ENCODE measurements at regions not wholly inside any gene's neighbourhood (a gene's known extent, or its start where the extent isn't known, plus 50 kb on each side); places are given as distances from the start of the nearest gene placed in this dataset.

DNA sequence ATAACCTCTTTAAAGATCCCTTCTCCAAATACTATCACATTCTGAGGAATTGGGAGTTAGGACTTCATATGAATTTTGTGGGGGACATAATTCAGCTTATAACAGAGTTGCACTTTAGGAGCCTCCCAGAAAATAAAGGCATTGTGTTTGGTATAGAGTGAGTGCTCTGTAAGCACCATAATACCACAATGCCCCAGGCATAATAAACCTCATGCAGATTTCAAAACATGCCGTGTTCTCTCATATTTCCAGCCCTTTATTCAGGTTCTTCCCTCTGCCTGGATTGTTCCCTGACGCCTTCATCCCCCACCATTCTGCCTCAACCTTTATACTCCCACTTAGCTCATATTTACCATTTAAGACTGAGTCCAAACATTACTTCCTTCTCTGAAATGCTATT is 398.8 kb upstream of the FAT3 start:
- Histone ChIP-seq H3K36me3 (ENCODE audit: insufficient read depth, low read depth, low read length) (no peaks in the 10 kb centered on the region), H3K9ac (ENCODE audit: low read depth, low read length) (no peak overlapping the region), H3K27ac (ENCODE audit: low read length) (no peak overlapping the region), H3K4me3 (ENCODE audit: low read length) (no peak overlapping the region), H3K4me1 (ENCODE audit: insufficient read depth, low read length) (no peaks in the 10 kb centered on the region), H3K27me3 (ENCODE audit: insufficient read depth, low read length) (no peaks in the 10 kb centered on the region), H3K9me3 (ENCODE audit: insufficient read depth, low read depth, low read length) (peaks cover under 1% of the 10 kb centered on the region)

DNA sequence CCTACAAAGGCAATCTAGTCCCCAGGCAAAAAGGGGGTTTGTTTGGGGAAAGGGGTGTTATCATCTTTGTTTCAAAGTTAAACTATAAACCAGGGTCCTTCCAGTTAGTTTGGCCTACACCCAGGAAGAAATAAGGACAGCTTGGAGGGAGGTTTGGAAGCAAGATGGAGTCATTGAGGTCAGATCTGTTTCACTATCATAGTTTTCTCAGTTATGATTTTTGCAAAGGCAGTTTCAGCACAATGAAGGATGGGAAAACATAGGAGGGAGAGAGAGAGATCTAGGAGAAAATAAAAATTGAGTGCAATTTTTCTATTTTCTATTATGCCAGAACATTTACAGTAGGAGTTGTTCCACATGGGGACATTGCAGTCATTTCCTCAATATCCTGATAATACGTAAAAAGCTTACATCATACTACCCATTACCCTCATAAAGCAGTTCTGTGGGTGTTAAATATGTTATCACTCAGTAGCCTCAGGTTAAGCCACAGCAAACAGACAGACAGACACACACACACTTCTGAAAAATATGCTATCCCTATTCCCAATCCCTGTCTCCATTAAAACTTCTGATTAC is 401.3 kb upstream of the FAT3 start:
- Histone ChIP-seq H3K4me1 (ENCODE audit: insufficient read depth, low read length) (peaks cover 12% of the 10 kb centered on the region; the same call in 1 of the 2 replicates), H3K27me3 (ENCODE audit: insufficient read depth, low read length) (no peaks in the 10 kb centered on the region), H3K4me3 (ENCODE audit: low read length) (no peak overlapping the region), H3K27ac (ENCODE audit: low read length) (no peak overlapping the region), H3K9ac (ENCODE audit: low read depth, low read length) (no peak overlapping the region), H3K36me3 (ENCODE audit: insufficient read depth, low read depth, low read length) (no peaks in the 10 kb centered on the region), H3K9me3 (ENCODE audit: insufficient read depth, low read depth, low read length) (no peaks in the 10 kb centered on the region)

DNA sequence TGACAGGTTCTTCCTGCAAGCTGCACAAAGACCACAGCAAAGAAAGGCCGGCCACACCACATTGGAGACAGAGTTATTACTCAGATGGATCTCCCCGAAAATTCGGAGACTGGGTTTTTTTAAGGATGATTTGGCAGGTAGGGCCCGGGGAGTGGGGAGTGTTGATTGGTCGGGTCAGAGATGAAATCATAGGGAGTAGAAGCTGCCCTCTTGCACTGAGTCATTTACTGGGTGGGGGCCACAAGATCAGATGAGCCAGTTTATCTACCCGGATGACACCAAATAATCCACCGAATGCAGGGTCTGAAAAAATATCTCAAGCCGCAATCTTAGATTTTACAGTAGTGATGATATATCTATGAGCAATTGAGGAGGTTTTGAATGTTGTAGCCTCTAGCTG is 401.8 kb upstream of the FAT3 start:
- Histone ChIP-seq H3K27me3 (ENCODE audit: insufficient read depth, low read length) (no peaks in the 10 kb centered on the region), H3K9me3 (ENCODE audit: insufficient read depth, low read depth, low read length) (no peaks in the 10 kb centered on the region), H3K4me1 (ENCODE audit: insufficient read depth, low read length) (peaks cover 12% of the 10 kb centered on the region; the same call in 1 of the 2 replicates), H3K9ac (ENCODE audit: low read depth, low read length) (no peak overlapping the region), H3K4me3 (ENCODE audit: low read length) (no peak overlapping the region), H3K36me3 (ENCODE audit: insufficient read depth, low read depth, low read length) (no peaks in the 10 kb centered on the region), H3K27ac (ENCODE audit: low read length) (no peak overlapping the region)

DNA sequence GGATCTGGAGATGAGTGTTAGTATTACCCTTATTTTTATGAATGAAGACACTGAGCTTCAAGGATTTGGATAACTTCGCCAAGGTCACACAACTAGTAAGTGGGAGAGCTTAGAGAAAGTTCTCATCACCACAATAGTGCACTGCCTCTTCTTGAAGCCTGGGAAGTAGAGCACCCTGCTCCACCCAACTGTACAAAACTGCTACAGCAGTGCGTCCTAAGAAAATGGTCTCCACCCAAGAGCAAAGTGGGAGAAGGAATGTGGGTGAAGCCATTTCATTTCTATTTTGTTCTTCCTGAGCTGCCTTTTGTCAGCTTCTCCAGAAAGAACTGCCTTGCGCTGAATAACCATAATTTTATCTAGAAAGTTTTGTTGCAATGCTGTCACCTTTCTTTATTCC is 403.9 kb upstream of the FAT3 start:
- no peaks in the 10 kb centered on the region for H3K27me3 ChIP-seq (ENCODE audit: insufficient read depth, low read length)
- peaks cover 12% of the 10 kb centered on the region; the same call in 1 of the 2 replicates for H3K4me1 ChIP-seq (ENCODE audit: insufficient read depth, low read length)
- H3K9me3 ChIP-seq (ENCODE audit: insufficient read depth, low read depth, low read length), result no peaks in the 10 kb centered on the region
- no peak overlapping the region for H3K9ac ChIP-seq (ENCODE audit: low read depth, low read length)
- no peaks in the 10 kb centered on the region for H3K36me3 ChIP-seq (ENCODE audit: insufficient read depth, low read depth, low read length)
- H3K4me3 ChIP-seq (ENCODE audit: low read length), result no peak overlapping the region
- no peak overlapping the region for H3K27ac ChIP-seq (ENCODE audit: low read length)

DNA sequence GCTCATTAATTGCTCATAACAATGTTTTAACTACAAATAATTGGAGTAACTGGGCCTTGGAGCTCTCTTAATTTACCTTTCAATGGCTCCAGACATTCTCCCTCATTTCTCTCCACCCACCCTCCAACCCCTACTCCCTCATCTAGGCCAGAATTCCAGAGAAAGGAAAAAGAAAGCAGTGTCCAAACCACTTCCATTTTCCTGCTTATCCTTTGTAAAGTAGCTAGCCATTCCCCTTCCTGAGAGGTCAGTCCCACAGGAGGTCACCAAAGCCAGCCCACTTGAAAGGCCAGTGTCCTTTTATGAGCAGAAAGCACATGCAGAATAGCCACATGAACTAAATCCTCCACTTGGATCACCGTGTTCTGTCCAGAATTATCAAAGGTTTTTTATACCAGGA is 404.8 kb upstream of the FAT3 start:
- Histone ChIP-seq H3K9me3 (ENCODE audit: insufficient read depth, low read depth, low read length) (no peaks in the 10 kb centered on the region), H3K36me3 (ENCODE audit: insufficient read depth, low read depth, low read length) (no peaks in the 10 kb centered on the region), H3K4me1 (ENCODE audit: insufficient read depth, low read length) (peaks cover 12% of the 10 kb centered on the region; the same call in 1 of the 2 replicates), H3K27me3 (ENCODE audit: insufficient read depth, low read length) (no peaks in the 10 kb centered on the region), H3K9ac (ENCODE audit: low read depth, low read length) (no peak overlapping the region), H3K27ac (ENCODE audit: low read length) (no peak overlapping the region), H3K4me3 (ENCODE audit: low read length) (no peak overlapping the region)

DNA sequence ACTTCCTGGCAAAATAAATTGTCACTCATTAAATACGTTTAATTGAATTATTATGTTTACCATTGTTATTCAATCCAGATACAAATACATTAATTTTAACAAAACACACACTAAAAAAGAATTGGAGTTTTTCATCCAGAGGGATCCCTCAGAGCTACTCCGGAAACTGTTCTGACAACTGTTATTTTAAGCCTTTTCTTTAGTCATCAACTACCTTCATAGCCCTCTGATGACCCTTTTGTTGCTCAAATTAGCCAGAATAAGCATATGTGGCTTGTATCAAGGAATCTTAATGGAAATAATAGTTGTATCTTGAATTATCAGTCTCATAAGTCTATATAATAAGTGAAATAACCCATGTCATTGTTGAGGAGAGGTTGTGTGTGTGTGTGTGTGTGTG is 405.4 kb upstream of the FAT3 start:
- Histone ChIP-seq H3K36me3 (ENCODE audit: insufficient read depth, low read depth, low read length) (no peaks in the 10 kb centered on the region), H3K27me3 (ENCODE audit: insufficient read depth, low read length) (no peaks in the 10 kb centered on the region), H3K4me3 (ENCODE audit: low read length) (no peak overlapping the region), H3K9ac (ENCODE audit: low read depth, low read length) (no peak overlapping the region), H3K9me3 (ENCODE audit: insufficient read depth, low read depth, low read length) (no peaks in the 10 kb centered on the region), H3K4me1 (ENCODE audit: insufficient read depth, low read length) (peaks cover 12% of the 10 kb centered on the region; the same call in 1 of the 2 replicates), H3K27ac (ENCODE audit: low read length) (no peak overlapping the region)

DNA sequence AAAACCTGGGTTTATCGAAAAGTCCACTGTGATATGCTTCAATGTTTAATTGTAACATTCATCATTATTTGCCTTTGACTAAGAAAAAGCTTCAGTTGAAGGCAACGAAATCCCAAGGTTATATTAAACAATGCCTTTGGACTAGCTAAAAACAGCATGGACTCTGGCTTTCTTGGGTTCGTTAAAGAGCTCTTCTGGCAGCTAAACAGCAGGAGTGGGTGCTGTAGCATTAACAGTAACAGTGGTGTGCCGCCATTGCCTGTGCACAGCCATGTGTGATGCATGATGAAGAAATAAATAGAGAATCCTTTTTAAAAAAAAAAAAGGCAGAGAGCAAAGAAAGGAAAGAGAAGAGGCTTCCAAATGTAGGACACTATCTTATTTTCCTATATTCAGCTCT is 406.6 kb upstream of the FAT3 start:
- no peak overlapping the region for H3K9ac ChIP-seq (ENCODE audit: low read depth, low read length)
- no peaks in the 10 kb centered on the region for H3K9me3 ChIP-seq (ENCODE audit: insufficient read depth, low read depth, low read length)
- peaks cover 12% of the 10 kb centered on the region; the same call in 1 of the 2 replicates for H3K4me1 ChIP-seq (ENCODE audit: insufficient read depth, low read length)
- H3K36me3 ChIP-seq (ENCODE audit: insufficient read depth, low read depth, low read length), result no peaks in the 10 kb centered on the region
- no peaks in the 10 kb centered on the region for H3K27me3 ChIP-seq (ENCODE audit: insufficient read depth, low read length)
- H3K27ac ChIP-seq (ENCODE audit: low read length), result no peak overlapping the region
- H3K4me3 ChIP-seq (ENCODE audit: low read length), result no peak overlapping the region

DNA sequence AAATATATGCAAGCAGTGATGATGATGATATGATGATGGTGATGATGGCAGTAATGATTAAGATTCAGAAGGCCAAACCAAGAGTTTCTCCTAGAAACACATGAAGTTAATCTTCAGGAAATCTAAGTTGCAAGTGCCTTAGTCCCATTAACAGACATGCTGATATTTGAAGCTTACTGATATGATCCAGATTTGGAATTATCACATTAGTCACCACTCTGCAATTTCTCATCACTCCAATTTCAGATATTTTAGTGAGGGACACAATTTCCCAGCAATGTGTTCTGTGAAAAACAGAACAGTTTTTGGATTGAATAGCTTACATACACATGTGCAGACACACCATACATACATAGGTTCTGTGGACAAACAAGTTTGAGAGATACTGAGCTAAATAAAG is 411.4 kb upstream of the FAT3 start:
- Histone ChIP-seq H3K27ac (ENCODE audit: low read length) (no peak overlapping the region), H3K9me3 (ENCODE audit: insufficient read depth, low read depth, low read length) (no peaks in the 10 kb centered on the region), H3K4me1 (ENCODE audit: insufficient read depth, low read length) (no peaks in the 10 kb centered on the region), H3K27me3 (ENCODE audit: insufficient read depth, low read length) (no peaks in the 10 kb centered on the region), H3K36me3 (ENCODE audit: insufficient read depth, low read depth, low read length) (no peaks in the 10 kb centered on the region), H3K4me3 (ENCODE audit: low read length) (no peak overlapping the region), H3K9ac (ENCODE audit: low read depth, low read length) (no peak overlapping the region)

DNA sequence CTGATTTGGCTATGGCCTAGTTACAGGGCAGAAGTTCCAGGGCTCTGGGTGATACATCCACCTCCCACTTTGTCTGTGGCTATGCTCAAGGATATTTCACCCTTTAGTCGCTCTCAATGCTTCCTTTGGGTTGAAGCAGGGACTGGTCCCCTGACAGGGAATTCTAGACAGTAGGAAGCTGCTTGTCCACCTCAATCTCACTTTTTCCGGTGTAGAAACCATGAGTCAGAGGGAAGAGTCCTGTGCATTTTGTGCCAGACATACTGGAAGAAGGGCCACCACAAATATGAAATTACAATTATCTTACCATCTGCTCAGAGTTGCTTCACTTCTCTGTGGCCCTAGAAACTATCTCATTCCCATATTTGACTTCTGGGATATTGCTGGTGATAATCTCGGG is 413.7 kb upstream of the FAT3 start:
- Histone ChIP-seq H3K4me3 (ENCODE audit: low read length) (no peak overlapping the region), H3K27me3 (ENCODE audit: insufficient read depth, low read length) (no peaks in the 10 kb centered on the region), H3K36me3 (ENCODE audit: insufficient read depth, low read depth, low read length) (no peaks in the 10 kb centered on the region), H3K4me1 (ENCODE audit: insufficient read depth, low read length) (no peaks in the 10 kb centered on the region), H3K27ac (ENCODE audit: low read length) (no peak overlapping the region), H3K9ac (ENCODE audit: low read depth, low read length) (no peak overlapping the region), H3K9me3 (ENCODE audit: insufficient read depth, low read depth, low read length) (no peaks in the 10 kb centered on the region)

DNA sequence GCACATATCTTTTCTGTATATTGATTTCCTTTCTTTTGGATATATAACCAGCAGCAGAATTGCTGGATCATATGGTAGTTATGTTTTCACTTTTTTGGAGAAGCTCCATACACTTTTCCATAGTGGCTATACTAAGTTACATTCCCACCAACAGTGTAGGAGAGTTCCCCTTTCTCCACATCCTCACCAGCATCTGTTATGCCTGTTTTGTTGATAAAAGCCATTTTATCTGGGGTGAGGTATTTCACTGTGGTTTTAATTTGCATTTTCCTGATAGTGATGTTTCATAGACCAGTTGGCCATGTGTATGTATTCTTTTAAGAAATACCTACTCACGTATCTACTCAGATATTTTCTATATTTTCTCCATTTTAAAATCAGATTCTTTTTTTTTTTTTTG is 419.3 kb upstream of the FAT3 start:
- Histone ChIP-seq H3K36me3 (ENCODE audit: insufficient read depth, low read depth, low read length) (no peaks in the 10 kb centered on the region), H3K27ac (ENCODE audit: low read length) (no peak overlapping the region), H3K27me3 (ENCODE audit: insufficient read depth, low read length) (no peaks in the 10 kb centered on the region), H3K9ac (ENCODE audit: low read depth, low read length) (no peak overlapping the region), H3K4me3 (ENCODE audit: low read length) (no peak overlapping the region), H3K4me1 (ENCODE audit: insufficient read depth, low read length) (peaks cover 22% of the 10 kb centered on the region; the same call in 1 of the 2 replicates), H3K9me3 (ENCODE audit: insufficient read depth, low read depth, low read length) (no peaks in the 10 kb centered on the region)

DNA sequence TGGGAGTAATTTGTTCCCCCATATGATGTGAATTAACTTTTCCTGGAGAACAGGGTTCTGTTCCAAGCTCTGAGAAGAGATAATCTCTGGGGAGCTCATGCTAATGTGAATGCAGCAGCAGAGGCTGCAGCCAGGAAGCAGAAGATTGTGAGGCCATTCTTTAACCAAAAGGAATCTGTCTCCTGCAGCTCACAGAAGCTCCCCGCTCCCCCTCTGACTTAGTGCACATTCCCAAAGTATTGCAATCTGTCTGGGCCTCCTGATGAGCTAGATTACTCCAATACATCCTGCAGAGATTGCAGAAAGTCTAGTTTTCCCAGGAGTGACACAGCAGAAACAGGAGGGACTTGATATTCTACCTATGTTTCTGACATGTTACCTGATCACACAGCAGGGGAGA is 420.6 kb upstream of the FAT3 start:
- H3K27me3 ChIP-seq (ENCODE audit: insufficient read depth, low read length), result no peaks in the 10 kb centered on the region

DNA sequence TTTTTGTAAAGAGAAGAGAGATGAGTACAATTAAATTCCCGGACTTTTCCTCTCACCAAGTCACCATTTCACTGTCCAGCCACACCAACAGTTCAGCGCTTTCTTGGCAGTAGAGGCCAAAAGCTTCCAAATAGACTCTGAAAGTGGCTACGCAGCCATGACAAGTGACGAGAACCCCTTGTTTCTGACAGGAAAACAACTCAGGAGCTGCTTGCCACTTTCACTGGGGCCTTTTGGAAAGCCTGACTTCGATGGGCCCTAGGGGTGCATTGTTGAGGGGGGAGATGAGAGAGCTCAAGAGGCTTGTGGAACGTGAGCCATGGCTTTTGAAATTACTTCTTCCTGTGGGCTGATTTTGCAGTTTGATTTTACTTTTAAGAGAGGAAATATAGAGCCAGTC is 422.1 kb upstream of the FAT3 start:
- H3K9ac ChIP-seq (ENCODE audit: low read depth, low read length), result no peak overlapping the region
- no peak overlapping the region for H3K27ac ChIP-seq (ENCODE audit: low read length)

More for the DNA sequence above, 420.6 kb upstream of the FAT3 start:
- H3K4me1 ChIP-seq (ENCODE audit: insufficient read depth, low read length), result peaks cover 22% of the 10 kb centered on the region; the same call in 1 of the 2 replicates
- H3K36me3 ChIP-seq (ENCODE audit: insufficient read depth, low read depth, low read length), result no peaks in the 10 kb centered on the region
- no peak overlapping the region for H3K27ac ChIP-seq (ENCODE audit: low read length)
- no peak overlapping the region for H3K4me3 ChIP-seq (ENCODE audit: low read length)
- no peaks in the 10 kb centered on the region for H3K9me3 ChIP-seq (ENCODE audit: insufficient read depth, low read depth, low read length)
- H3K9ac ChIP-seq (ENCODE audit: low read depth, low read length), result no peak overlapping the region

More for the DNA sequence above, 422.1 kb upstream of the FAT3 start:
- no peaks in the 10 kb centered on the region for H3K9me3 ChIP-seq (ENCODE audit: insufficient read depth, low read depth, low read length)
- H3K27me3 ChIP-seq (ENCODE audit: insufficient read depth, low read length), result no peaks in the 10 kb centered on the region
- no peaks in the 10 kb centered on the region for H3K36me3 ChIP-seq (ENCODE audit: insufficient read depth, low read depth, low read length)
- no peak overlapping the region for H3K4me3 ChIP-seq (ENCODE audit: low read length)
- H3K4me1 ChIP-seq (ENCODE audit: insufficient read depth, low read length), result peaks cover 22% of the 10 kb centered on the region; the same call in 1 of the 2 replicates

Data from iPS-20b (cell line).